Astrocyte (in vitro differentiated cells and primary cell): ENCODE measurements at regions not wholly inside any gene's neighbourhood (a gene's known extent, or its start where the extent isn't known, plus 50 kb on each side); places are given as distances from the start of the nearest gene placed in this dataset.
A peak's percentile ranks its signal among the peaks of the same experiment; 100 is the strongest.

Experiments used
- DNase-seq: peaks from one replicate; pipeline ENCODE4 v3.0.0-alpha.2; 2010; ENCODE audit warnings: low read depth
- FAIRE-seq: peaks from 2 replicates; lab custom pipeline; 2011; peaks lifted over from hg19 to GRCh38; lab: Jason Lieb, UNC
- H2AFZ ChIP-seq: 2 replicates; pipeline ENCODE4 v1.6.0; 2012; ENCODE audit warnings: low read depth, low read length, inconsistent platforms
- H3K27ac ChIP-seq: 2 replicates; pipeline ENCODE4 v1.5.1; 2011; ENCODE audit warnings: low read depth, low read length, inconsistent platforms
- H3K27me3 ChIP-seq: 2 replicates; pipeline ENCODE4 v1.6.0; 2011; ENCODE audit warnings: low read length, inconsistent platforms; ENCODE audit not compliant: insufficient read depth
- H3K36me3 ChIP-seq: 2 replicates; pipeline ENCODE4 v1.5.1; 2011; ENCODE audit warnings: low read length, inconsistent platforms; ENCODE audit not compliant: insufficient read depth
- H3K4me1 ChIP-seq: 2 replicates; pipeline ENCODE4 v1.5.1; 2011; ENCODE audit warnings: low read length, inconsistent platforms; ENCODE audit not compliant: insufficient read depth
- H3K4me2 ChIP-seq: 2 replicates; pipeline ENCODE4 v1.6.0; 2012; ENCODE audit warnings: low read length, inconsistent platforms
- H3K4me3 ChIP-seq: 2 replicates; pipeline ENCODE4 v1.5.1; 2011; ENCODE audit warnings: low read depth, mild to moderate bottlenecking, low read length, inconsistent platforms; ENCODE audit not compliant: insufficient read depth
- H3K79me2 ChIP-seq: 2 replicates; pipeline ENCODE4 v1.6.0; 2012; ENCODE audit warnings: mild to moderate bottlenecking, low read length, inconsistent platforms; ENCODE audit not compliant: insufficient read depth
- H3K9ac ChIP-seq: 2 replicates; pipeline ENCODE4 v1.6.0; 2012; ENCODE audit warnings: mild to moderate bottlenecking, low read length, inconsistent platforms
- H3K9me3 ChIP-seq: 2 replicates; pipeline ENCODE4 v1.5.1; 2012; ENCODE audit warnings: low read depth, mild to moderate bottlenecking, low read length, inconsistent platforms; ENCODE audit not compliant: insufficient read depth
- H4K20me1 ChIP-seq: 2 replicates; pipeline ENCODE4 v1.6.0; 2012; ENCODE audit warnings: low read length, inconsistent platforms; ENCODE audit not compliant: insufficient read depth
- H3K27ac Mint-ChIP-seq: one replicate; pipeline ENCODE4 v1.8.0; 2021; ENCODE audit warnings: mild to moderate bottlenecking, mixed read lengths; ENCODE audit not compliant: unreplicated experiment
- H3K27me3 Mint-ChIP-seq: one replicate; pipeline ENCODE4 v1.8.0; 2021; ENCODE audit warnings: low read depth, mixed read lengths; ENCODE audit not compliant: unreplicated experiment
- H3K36me3 Mint-ChIP-seq: one replicate; pipeline ENCODE4 v1.8.0; 2021; ENCODE audit warnings: low read depth, mixed read lengths; ENCODE audit not compliant: unreplicated experiment
- H3K4me1 Mint-ChIP-seq: one replicate; pipeline ENCODE4 v1.8.0; 2021; ENCODE audit warnings: low read depth, mixed read lengths; ENCODE audit not compliant: unreplicated experiment
- H3K4me3 Mint-ChIP-seq: one replicate; pipeline ENCODE4 v1.8.0; 2021; ENCODE audit warnings: mild to moderate bottlenecking, moderate library complexity, mixed read lengths; ENCODE audit not compliant: unreplicated experiment
- H3K9me3 Mint-ChIP-seq: one replicate; pipeline ENCODE4 v1.8.0; 2021; ENCODE audit warnings: mild to moderate bottlenecking, mixed read lengths; ENCODE audit not compliant: unreplicated experiment
- EZH2 ChIP-seq: IDR thresholded peaks from 2 replicates; pipeline ENCODE4 v1.6.1; 2012; ENCODE audit warnings: mild to moderate bottlenecking, low read length, inconsistent platforms; ENCODE audit not compliant: insufficient read depth
- TF ChIP-seq, protein P1 (sequence below): IDR thresholded peaks from 2 replicates; pipeline ENCODE4 v1.5.1; 2011; ENCODE audit warnings: low read depth, mild to moderate bottlenecking, inconsistent platforms, low read length, moderate library complexity; ENCODE audit not compliant: insufficient read depth

DNA sequence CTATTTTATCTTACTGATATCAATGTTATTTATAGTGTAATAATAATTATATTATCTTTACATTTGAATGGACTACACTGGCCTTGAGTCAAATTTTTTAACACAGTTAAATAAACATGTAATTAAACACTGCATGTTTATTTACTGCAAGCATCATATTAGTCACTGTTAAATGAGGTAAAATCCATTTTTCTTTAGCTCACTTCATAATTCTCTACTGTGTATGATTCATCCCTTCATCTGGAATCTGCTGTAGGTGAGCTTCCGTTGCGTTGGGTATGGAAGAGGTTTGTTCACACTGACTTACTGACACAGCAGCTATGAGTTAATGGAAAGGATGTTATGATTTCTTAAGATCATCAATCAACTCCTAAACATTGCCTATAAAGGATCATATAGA, 572.3 kb downstream of the PCDH11X start:
- Mint-ChIP-seq H3K27me3 (no peaks in the 10 kb centered on the region), H3K4me3 (no peak overlapping the region), H3K9me3 (no peaks in the 10 kb centered on the region), H3K4me1 (no peaks in the 10 kb centered on the region), H3K36me3 (no peaks in the 10 kb centered on the region), H3K27ac (no peak overlapping the region)
- Histone ChIP-seq H3K79me2 (no peaks in the 10 kb centered on the region), H3K27me3 (no peaks in the 10 kb centered on the region), H4K20me1 (no peaks in the 10 kb centered on the region), H2AFZ (no peak overlapping the region), H3K36me3 (no peaks in the 10 kb centered on the region), H3K9me3 (no peaks in the 10 kb centered on the region), H3K27ac (no peak overlapping the region), H3K4me3 (no peak overlapping the region), H3K4me2 (no peak overlapping the region), H3K9ac (no peak overlapping the region), H3K4me1 (no peaks in the 10 kb centered on the region)
- TF ChIP-seq EZH2: no peak
- TF ChIP-seq, protein P1, sequence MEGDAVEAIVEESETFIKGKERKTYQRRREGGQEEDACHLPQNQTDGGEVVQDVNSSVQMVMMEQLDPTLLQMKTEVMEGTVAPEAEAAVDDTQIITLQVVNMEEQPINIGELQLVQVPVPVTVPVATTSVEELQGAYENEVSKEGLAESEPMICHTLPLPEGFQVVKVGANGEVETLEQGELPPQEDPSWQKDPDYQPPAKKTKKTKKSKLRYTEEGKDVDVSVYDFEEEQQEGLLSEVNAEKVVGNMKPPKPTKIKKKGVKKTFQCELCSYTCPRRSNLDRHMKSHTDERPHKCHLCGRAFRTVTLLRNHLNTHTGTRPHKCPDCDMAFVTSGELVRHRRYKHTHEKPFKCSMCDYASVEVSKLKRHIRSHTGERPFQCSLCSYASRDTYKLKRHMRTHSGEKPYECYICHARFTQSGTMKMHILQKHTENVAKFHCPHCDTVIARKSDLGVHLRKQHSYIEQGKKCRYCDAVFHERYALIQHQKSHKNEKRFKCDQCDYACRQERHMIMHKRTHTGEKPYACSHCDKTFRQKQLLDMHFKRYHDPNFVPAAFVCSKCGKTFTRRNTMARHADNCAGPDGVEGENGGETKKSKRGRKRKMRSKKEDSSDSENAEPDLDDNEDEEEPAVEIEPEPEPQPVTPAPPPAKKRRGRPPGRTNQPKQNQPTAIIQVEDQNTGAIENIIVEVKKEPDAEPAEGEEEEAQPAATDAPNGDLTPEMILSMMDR: no peak
- DNase-seq (no peak), FAIRE-seq (peak; percentile 13)
